SK-N-SH (cell line): ENCODE measurements at regions not wholly inside any gene's neighbourhood (a gene's known extent, or its start where the extent isn't known, plus 50 kb on each side); places are given as distances from the start of the nearest gene placed in this dataset.

Source experiments
- CTCF ChIA-PET: fragments of 300-600, 350-600 bp; formaldehyde crosslinking; extraction: SDS; loops from one replicate; lab custom pipeline; 2021; lab: Yijun Ruan, JAX
- POLR2A ChIA-PET: fragments of 350-600 bp; sonication (Branson Sonifier 250); formaldehyde crosslinking; extraction: SDS; loops from one replicate; lab custom pipeline; 2020; ENCODE audit warnings: antibody characterized with exemption, inconsistent platforms; lab: Yijun Ruan, JAX
- DNase-seq: peaks from one replicate; pipeline ENCODE4 v3.0.0; 2012
- H2AFZ ChIP-seq: fragments of 200-600 bp; sonication (generic); 2 replicates; pipeline ENCODE4 v1.8.1; 2016; ENCODE audit warnings: antibody characterized with exemption, mild to moderate bottlenecking, low read depth
- H3F3A ChIP-seq: fragments of 200-600 bp; sonication (generic); replicated peaks from 2 replicates; pipeline ENCODE3; 2016; ENCODE audit warnings: antibody characterized with exemption, mild to moderate bottlenecking; ENCODE audit not compliant: insufficient read depth
- H3K27ac ChIP-seq, 2 experiments: fragments of 200-500 bp in 1 of 2; fragments of 200-600 bp in 1 of 2; sonication (Bioruptor generic) in 1 of 2; sonication (generic), shearing (Covaris generic) in 1 of 2; 2 replicates each; pipeline versions ENCODE4 v1.5.1 to v1.6.1; 2014 to 2016; ENCODE audit warnings: low read depth in 2 of 2, inconsistent platforms in 1 of 2, low read length in 1 of 2, mild to moderate bottlenecking in 1 of 2, mixed read lengths in 1 of 2
- H3K27me3 ChIP-seq: fragments of 200-600 bp; sonication (generic), shearing (Covaris generic); 2 replicates; pipeline ENCODE4 v1.6.1; 2016; ENCODE audit warnings: mixed run types; ENCODE audit not compliant: insufficient read depth
- H3K36me3 ChIP-seq, 2 experiments: fragments of 200-500 bp in 1 of 2; fragments of 200-600 bp in 1 of 2; sonication (Bioruptor generic) in 1 of 2; sonication (generic) in 1 of 2; replicated peaks in 1 of 2; 2 replicates each; pipeline versions ENCODE3 to v1.5.1; 2014 to 2016; ENCODE audit warnings: low read length in 1 of 2, mild to moderate bottlenecking in 1 of 2; ENCODE audit not compliant: insufficient read depth in 2 of 2, control insufficient read depth in 1 of 2
- H3K4me1 ChIP-seq, 2 experiments: fragments of 200-500 bp in 1 of 2; fragments of 200-600 bp in 1 of 2; sonication (Bioruptor generic) in 1 of 2; sonication (generic), shearing (Covaris generic) in 1 of 2; 2 replicates each; pipeline versions ENCODE4 v1.5.1 to v1.6.1; 2014 to 2016; ENCODE audit warnings: low read depth in 1 of 2, low read length in 1 of 2, mixed run types in 1 of 2; ENCODE audit not compliant: insufficient read depth in 2 of 2, control insufficient read depth in 1 of 2
- H3K4me2 ChIP-seq: fragments of 200-600 bp; sonication (generic), shearing (Covaris generic); 2 replicates; pipeline ENCODE4 v1.6.1; 2017; ENCODE audit warnings: mixed run types
- H3K4me3 ChIP-seq, 2 experiments: fragments of 200-500 bp in 1 of 2; fragments of 200-600 bp in 1 of 2; sonication (Bioruptor generic) in 1 of 2; sonication (generic), shearing (Covaris generic) in 1 of 2; 2 replicates each; pipeline versions ENCODE4 v1.5.1 to v1.8.1; 2014 to 2016; ENCODE audit warnings: low read depth in 2 of 2, inconsistent platforms in 1 of 2, low read length in 1 of 2, mild to moderate bottlenecking in 1 of 2, mixed read lengths in 1 of 2, moderate library complexity in 1 of 2
- H3K79me2 ChIP-seq: fragments of 200-600 bp; sonication (generic); 2 replicates; pipeline ENCODE4 v1.8.1; 2017; ENCODE audit warnings: mild to moderate bottlenecking; ENCODE audit not compliant: insufficient read depth
- H3K9ac ChIP-seq: fragments of 200-600 bp; sonication (generic); 2 replicates; pipeline ENCODE4 v1.6.1; 2017; ENCODE audit warnings: mixed run types
- H3K9me2 ChIP-seq: fragments of 200-600 bp; sonication (generic); 2 replicates; pipeline ENCODE4 v1.6.1; 2017; ENCODE audit warnings: mixed run types
- H3K9me3 ChIP-seq: fragments of 200-600 bp; sonication (generic); 2 replicates; pipeline ENCODE4 v1.6.1; 2017; ENCODE audit warnings: mixed run types, mild to moderate bottlenecking, moderate library complexity
- H4K20me1 ChIP-seq: fragments of 200-600 bp; sonication (generic); 2 replicates; pipeline ENCODE4 v1.6.1; 2017; ENCODE audit warnings: mild to moderate bottlenecking, mixed run types; ENCODE audit not compliant: insufficient read depth
- CHD2 ChIP-seq: fragments of 150-350 bp; IDR thresholded peaks from 2 replicates; pipeline ENCODE4 v1.6.1; 2018; ENCODE audit warnings: low read length; ENCODE audit not compliant: partially characterized antibody
- EP300 ChIP-seq, 2 experiments: IDR thresholded peaks; 2 replicates each; pipeline versions ENCODE4 v1.4.0 to v1.6.1; 2012; ENCODE audit warnings: borderline replicate concordance in 1 of 2, low read depth in 1 of 2, low read length in 1 of 2
- EZH2phosphoT487 ChIP-seq: fragments of 200-600 bp; sonication (generic); IDR thresholded peaks from 2 replicates; pipeline ENCODE4 v1.6.1; 2017; ENCODE audit warnings: low read depth, mixed run types, mild to moderate bottlenecking, antibody characterized with exemption, moderate library complexity, borderline replicate concordance
- FOSL2 ChIP-seq: IDR thresholded peaks from 2 replicates; pipeline ENCODE4 v1.4.0; 2012; ENCODE audit warnings: low read depth, mild to moderate bottlenecking, moderate library complexity, borderline replicate concordance
- FOXJ3 ChIP-seq: sonication (generic); formaldehyde crosslinking; IDR thresholded peaks from 2 replicates; pipeline ENCODE4 v1.5.1; 2020; ENCODE audit warnings: mild to moderate bottlenecking, missing genetic modification reagents
- GABPA ChIP-seq: IDR thresholded peaks from 2 replicates; pipeline ENCODE4 v1.4.0; 2012; ENCODE audit warnings: low read depth, mild to moderate bottlenecking
- GATA2 ChIP-seq: sonication (generic); formaldehyde crosslinking; IDR thresholded peaks from 2 replicates; pipeline ENCODE4 v1.5.0; 2020; ENCODE audit warnings: mild to moderate bottlenecking, missing genetic modification reagents
- JUND ChIP-seq: IDR thresholded peaks from 2 replicates; pipeline ENCODE4 v1.4.0; 2012
- MXI1 ChIP-seq: IDR thresholded peaks from 2 replicates; pipeline ENCODE4 v1.6.1; 2012; ENCODE audit warnings: mild to moderate bottlenecking, low read depth, low read length, improper control_type of control experiment
- NRF1 ChIP-seq: IDR thresholded peaks from 2 replicates; pipeline ENCODE4 v1.6.1; 2012; ENCODE audit warnings: low read depth, mild to moderate bottlenecking, low read length
- RAD21 ChIP-seq: IDR thresholded peaks from 2 replicates; pipeline ENCODE4 v1.6.1; 2012; ENCODE audit warnings: mild to moderate bottlenecking, low read length
- RFX5 ChIP-seq: IDR thresholded peaks from 2 replicates; pipeline ENCODE4 v1.6.1; 2012; ENCODE audit warnings: mild to moderate bottlenecking, improper control_type of control experiment, low read length
- RXRA ChIP-seq: IDR thresholded peaks from 2 replicates; pipeline ENCODE4 v1.4.0; 2012; ENCODE audit warnings: low read depth, mild to moderate bottlenecking, borderline replicate concordance
- SIN3A ChIP-seq: IDR thresholded peaks from 2 replicates; pipeline ENCODE4 v1.6.1; 2012; ENCODE audit warnings: low read depth, mild to moderate bottlenecking, low read length, moderate library complexity, borderline replicate concordance
- TEAD4 ChIP-seq: IDR thresholded peaks from 2 replicates; pipeline ENCODE4 v1.4.0; 2012; ENCODE audit warnings: mild to moderate bottlenecking, borderline replicate concordance; ENCODE audit not compliant: insufficient read depth
- YY1 ChIP-seq: IDR thresholded peaks from 2 replicates; pipeline ENCODE4 v1.4.0; 2012; ENCODE audit warnings: low read depth, mild to moderate bottlenecking
- WGBS: methylation state at CpG from one replicate; pipeline ENCODE4 v1.1.6; 2017; ENCODE audit warnings: low lambda C conversion rate; 5-methylcytosine and 5-hydroxymethylcytosine counted together
- TF ChIP-seq, protein P1 (sequence below): IDR thresholded peaks from 2 replicates; pipeline ENCODE4 v1.4.0; 2012; ENCODE audit warnings: low read depth
- TF ChIP-seq, protein P2 (sequence below): fragments of 150-350 bp; IDR thresholded peaks from 2 replicates; pipeline ENCODE4 v1.6.1; 2017; ENCODE audit warnings: antibody characterized with exemption, low read length, low read depth, borderline replicate concordance
- TF ChIP-seq, protein P3 (sequence below): IDR thresholded peaks from 2 replicates; pipeline ENCODE4 v1.4.0; 2012; ENCODE audit warnings: low read depth, borderline replicate concordance
- TF ChIP-seq, protein P4 (sequence below): fragments of 200-600 bp; sonication (generic); IDR thresholded peaks from 2 replicates; pipeline ENCODE4 v1.6.1; 2017; ENCODE audit warnings: antibody characterized with exemption, mild to moderate bottlenecking, moderate library complexity

DNA sequence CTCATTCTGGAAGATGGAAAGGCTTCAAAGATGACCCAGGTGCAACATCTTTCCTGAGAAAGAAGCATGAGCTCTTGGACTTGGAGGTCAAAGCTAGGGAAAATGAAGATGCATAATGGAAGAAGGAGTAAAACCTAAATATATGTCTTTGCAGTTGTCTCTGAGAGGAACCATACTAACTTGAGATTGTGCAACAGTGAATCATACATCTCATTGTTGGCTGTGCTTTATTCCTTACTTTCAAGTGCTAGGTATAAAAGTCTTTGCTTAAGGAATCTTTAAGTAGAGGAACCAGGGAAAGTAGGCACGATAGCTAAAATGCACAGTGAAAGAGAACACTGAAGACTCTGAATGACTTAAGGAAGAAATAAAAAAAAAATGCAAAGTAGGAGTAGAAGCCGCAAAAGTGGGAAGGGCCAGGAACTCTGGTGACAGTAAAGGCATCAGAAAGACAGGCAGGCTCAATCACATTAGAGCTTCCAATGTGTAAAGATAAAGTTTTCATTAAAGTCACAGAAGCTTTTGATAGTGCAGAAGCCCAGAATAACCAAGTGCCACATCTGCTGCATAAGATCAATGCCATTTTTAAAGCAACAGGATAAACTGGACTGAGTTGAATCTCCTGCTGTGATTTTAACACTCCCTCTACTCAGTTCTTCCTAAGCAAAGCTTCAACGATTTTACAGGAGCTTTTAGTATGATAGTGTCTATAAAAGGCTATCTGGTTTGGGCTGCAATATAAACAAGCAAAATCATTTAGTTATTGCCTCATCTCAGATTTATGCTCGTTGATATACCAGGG, 432.3 kb upstream of the EDIL3 start:
- POLR2A ChIA-PET = no interaction called here
- Histone ChIP-seq H3K27me3 (no peaks in the 10 kb centered on the region; the same call in 1 of the 2 replicates), H3K4me1 (no peaks in the 10 kb centered on the region), H3K36me3 (no peaks in the 10 kb centered on the region), H2AFZ (no peak overlapping the region), H3K4me2 (no peak overlapping the region), H3K9me3 (no peaks in the 10 kb centered on the region), H3K9ac (no peak overlapping the region), H3F3A (no peaks in the 10 kb centered on the region), H4K20me1 (no peaks in the 10 kb centered on the region), H3K9me2 (no peaks in the 10 kb centered on the region), H3K79me2 (no peaks in the 10 kb centered on the region), H3K4me3 (no peak overlapping the region), H3K27ac (no peak overlapping the region)
- no peak for DNase-seq
- CTCF ChIA-PET = no interaction called here
- TF ChIP-seq, protein P1, sequence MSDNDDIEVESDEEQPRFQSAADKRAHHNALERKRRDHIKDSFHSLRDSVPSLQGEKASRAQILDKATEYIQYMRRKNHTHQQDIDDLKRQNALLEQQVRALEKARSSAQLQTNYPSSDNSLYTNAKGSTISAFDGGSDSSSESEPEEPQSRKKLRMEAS = no peak
- no peak for TF ChIP-seq RFX5
- no peak for TF ChIP-seq EZH2phosphoT487
- no peak for TF ChIP-seq YY1
- TF ChIP-seq, protein P2, sequence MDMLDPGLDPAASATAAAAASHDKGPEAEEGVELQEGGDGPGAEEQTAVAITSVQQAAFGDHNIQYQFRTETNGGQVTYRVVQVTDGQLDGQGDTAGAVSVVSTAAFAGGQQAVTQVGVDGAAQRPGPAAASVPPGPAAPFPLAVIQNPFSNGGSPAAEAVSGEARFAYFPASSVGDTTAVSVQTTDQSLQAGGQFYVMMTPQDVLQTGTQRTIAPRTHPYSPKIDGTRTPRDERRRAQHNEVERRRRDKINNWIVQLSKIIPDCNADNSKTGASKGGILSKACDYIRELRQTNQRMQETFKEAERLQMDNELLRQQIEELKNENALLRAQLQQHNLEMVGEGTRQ = no peak
- no peak for TF ChIP-seq TEAD4
- TF ChIP-seq SIN3A = no peak
- TF ChIP-seq FOXJ3 (CRISPR knock-in tag) = no peak
- no peak for TF ChIP-seq JUND
- WGBS = 9% methylated on average over 4 of the region's 4 CpGs

DNA sequence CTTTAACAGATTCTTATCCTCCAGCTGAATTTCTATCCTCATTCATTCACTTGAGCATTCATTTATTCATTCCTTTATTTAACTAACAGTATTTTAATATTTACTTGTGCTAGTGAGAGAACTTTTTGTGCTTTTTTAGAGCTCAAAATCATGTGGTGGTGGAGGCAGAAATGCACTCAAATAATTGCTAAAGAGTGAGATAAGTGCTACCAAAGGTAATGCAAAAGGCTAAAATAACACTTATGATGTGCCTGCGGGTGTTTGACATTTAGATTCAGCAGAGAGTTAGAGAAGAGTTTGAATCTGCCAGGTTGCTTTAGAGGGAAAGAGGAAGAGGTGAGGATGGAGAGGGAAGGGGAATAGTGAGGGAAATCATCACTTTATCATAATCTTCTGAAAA, 431.5 kb upstream of the EDIL3 start:
- H3K36me3 ChIP-seq = no peaks in the 10 kb centered on the region
- H3K4me3 ChIP-seq = no peak overlapping the region
- H3K9me3 ChIP-seq = no peaks in the 10 kb centered on the region
- H3K9ac ChIP-seq = no peak overlapping the region
- no peaks in the 10 kb centered on the region for H3K4me1 ChIP-seq
- POLR2A ChIA-PET = no interaction called here
- no peak for DNase-seq
- H4K20me1 ChIP-seq = no peaks in the 10 kb centered on the region
- H3K9me2 ChIP-seq = no peaks in the 10 kb centered on the region
- H3K27me3 ChIP-seq = no peaks in the 10 kb centered on the region; the same call in 1 of the 2 replicates
- no peak overlapping the region for H2AFZ ChIP-seq
- CTCF ChIA-PET = interaction anchor here (0.7 kb wide), 1 partner anchor 1950 kb away, joined by 5 read pairs; no protein-coding TSS in a partner anchor
- no peak overlapping the region for H3K27ac ChIP-seq
- 0% methylated on average over 1 of the region's 1 CpG for WGBS
- H3F3A ChIP-seq = no peaks in the 10 kb centered on the region
- H3K4me2 ChIP-seq = no peak overlapping the region
- no peaks in the 10 kb centered on the region for H3K79me2 ChIP-seq
- TF ChIP-seq NRF1 (no peak), RXRA (no peak), FOSL2 (no peak), GATA2 (CRISPR knock-in tag) (no peak), RFX5 (no peak), CHD2 (no peak), EP300 (IDR thresholded peaks at IDR 0.05; ENCODE audit: borderline replicate concordance in 1 of 2, low read depth in 1 of 2, low read length in 1 of 2) (no peak), GABPA (no peak), MXI1 (no peak), SIN3A (no peak), RAD21 (no peak)
- TF ChIP-seq, protein P2 = no peak
- TF ChIP-seq, protein P3, sequence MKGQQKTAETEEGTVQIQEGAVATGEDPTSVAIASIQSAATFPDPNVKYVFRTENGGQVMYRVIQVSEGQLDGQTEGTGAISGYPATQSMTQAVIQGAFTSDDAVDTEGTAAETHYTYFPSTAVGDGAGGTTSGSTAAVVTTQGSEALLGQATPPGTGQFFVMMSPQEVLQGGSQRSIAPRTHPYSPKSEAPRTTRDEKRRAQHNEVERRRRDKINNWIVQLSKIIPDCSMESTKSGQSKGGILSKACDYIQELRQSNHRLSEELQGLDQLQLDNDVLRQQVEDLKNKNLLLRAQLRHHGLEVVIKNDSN = no peak
- TF ChIP-seq, protein P4, sequence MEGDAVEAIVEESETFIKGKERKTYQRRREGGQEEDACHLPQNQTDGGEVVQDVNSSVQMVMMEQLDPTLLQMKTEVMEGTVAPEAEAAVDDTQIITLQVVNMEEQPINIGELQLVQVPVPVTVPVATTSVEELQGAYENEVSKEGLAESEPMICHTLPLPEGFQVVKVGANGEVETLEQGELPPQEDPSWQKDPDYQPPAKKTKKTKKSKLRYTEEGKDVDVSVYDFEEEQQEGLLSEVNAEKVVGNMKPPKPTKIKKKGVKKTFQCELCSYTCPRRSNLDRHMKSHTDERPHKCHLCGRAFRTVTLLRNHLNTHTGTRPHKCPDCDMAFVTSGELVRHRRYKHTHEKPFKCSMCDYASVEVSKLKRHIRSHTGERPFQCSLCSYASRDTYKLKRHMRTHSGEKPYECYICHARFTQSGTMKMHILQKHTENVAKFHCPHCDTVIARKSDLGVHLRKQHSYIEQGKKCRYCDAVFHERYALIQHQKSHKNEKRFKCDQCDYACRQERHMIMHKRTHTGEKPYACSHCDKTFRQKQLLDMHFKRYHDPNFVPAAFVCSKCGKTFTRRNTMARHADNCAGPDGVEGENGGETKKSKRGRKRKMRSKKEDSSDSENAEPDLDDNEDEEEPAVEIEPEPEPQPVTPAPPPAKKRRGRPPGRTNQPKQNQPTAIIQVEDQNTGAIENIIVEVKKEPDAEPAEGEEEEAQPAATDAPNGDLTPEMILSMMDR = no peak
